PC-9 (cell line): ENCODE measurements at regions not wholly inside any gene's neighbourhood (a gene's known extent, or its start where the extent isn't known, plus 50 kb on each side); places are given as distances from the start of the nearest gene placed in this dataset.

ENCODE experiments used
- EZH2 ChIP-seq: fragments of 200-600 bp; sonication (generic); IDR thresholded peaks from 2 replicates; pipeline ENCODE4 v1.8.0; 2017; ENCODE audit warnings: antibody characterized with exemption, low read depth
- TF ChIP-seq, protein P1 (sequence below): fragments of 200-600 bp; sonication (generic); conservative IDR thresholded peaks from 2 replicates; pipeline ENCODE4 v1.6.1; 2017; ENCODE audit warnings: mixed run types, antibody characterized with exemption, mild to moderate bottlenecking, moderate library complexity

GRCh38 chr15:39491115-39491885 lies 89.6 kb upstream of the THBS1 start:
- TF ChIP-seq, protein P1, sequence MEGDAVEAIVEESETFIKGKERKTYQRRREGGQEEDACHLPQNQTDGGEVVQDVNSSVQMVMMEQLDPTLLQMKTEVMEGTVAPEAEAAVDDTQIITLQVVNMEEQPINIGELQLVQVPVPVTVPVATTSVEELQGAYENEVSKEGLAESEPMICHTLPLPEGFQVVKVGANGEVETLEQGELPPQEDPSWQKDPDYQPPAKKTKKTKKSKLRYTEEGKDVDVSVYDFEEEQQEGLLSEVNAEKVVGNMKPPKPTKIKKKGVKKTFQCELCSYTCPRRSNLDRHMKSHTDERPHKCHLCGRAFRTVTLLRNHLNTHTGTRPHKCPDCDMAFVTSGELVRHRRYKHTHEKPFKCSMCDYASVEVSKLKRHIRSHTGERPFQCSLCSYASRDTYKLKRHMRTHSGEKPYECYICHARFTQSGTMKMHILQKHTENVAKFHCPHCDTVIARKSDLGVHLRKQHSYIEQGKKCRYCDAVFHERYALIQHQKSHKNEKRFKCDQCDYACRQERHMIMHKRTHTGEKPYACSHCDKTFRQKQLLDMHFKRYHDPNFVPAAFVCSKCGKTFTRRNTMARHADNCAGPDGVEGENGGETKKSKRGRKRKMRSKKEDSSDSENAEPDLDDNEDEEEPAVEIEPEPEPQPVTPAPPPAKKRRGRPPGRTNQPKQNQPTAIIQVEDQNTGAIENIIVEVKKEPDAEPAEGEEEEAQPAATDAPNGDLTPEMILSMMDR, result no peak
- no peak for TF ChIP-seq EZH2
